Prostate gland (tissue), 2 donors: ENCODE measurements at regions not wholly inside any gene's neighbourhood (a gene's known extent, or its start where the extent isn't known, plus 50 kb on each side); places are given as distances from the start of the nearest gene placed in this dataset.

Source experiments
- CTCF ChIP-seq, 4 experiments: fragments of 200-600 bp in 2 of 4; fragments of 450-650 bp in 2 of 4; sonication (generic) in 2 of 4; IDR thresholded peaks; 1 replicate in 3 of 4; 2 replicates in 1 of 4; pipeline ENCODE4 v1.5.1; 2016 to 2019; ENCODE audit warnings: antibody characterized with exemption in 4 of 4, mild to moderate bottlenecking in 2 of 4, moderate library complexity in 2 of 4
- POLR2AphosphoS5 ChIP-seq: sonication (generic); formaldehyde crosslinking; IDR thresholded peaks from one replicate; pipeline ENCODE4 v1.6.1; 2017; ENCODE audit warnings: antibody characterized with exemption

- TF ChIP-seq POLR2AphosphoS5 (no peak), CTCF (IDR thresholded peaks at IDR 0.05) (no peak)
Measured at GRCh38 chr12:34119366-34119765, 97.1 kb downstream of the ALG10 start.
